GM18868 (cell line): ENCODE measurements at regions not wholly inside any gene's neighbourhood (a gene's known extent, or its start where the extent isn't known, plus 50 kb on each side); places are given as distances from the start of the nearest gene placed in this dataset.
"Not testable (repeated sequence)": the region's sequence is repeated elsewhere in the genome, so short reads cannot be mapped to it uniquely, and the experiment has no call there.

Experiments used
- ATAC-seq: cut with Tn5 transposase; IDR thresholded peaks from one replicate; pipeline ENCODE4 v1.9.1; 2021; ENCODE audit warnings: mild to moderate bottlenecking, moderate library complexity; ENCODE audit not compliant: unreplicated experiment

DNA sequence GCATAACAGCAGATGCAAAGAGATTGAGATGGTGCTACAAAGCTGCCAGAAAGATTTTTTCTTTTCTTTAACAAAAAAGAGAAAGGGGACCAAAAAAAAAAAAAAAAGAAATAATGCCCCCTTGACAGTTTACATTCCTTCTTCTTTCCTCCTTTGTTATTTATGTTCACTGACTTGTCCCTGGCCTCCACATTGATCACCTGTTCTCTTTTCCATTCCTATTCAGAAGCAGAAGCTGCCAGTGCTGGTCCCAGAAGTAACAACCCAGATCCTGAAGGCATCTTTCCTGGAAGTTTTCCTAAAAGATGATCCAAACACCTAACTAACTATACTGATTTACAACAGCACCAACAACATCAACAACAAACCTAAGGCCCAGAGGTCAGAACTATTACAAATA, 728.1 kb downstream of the KCNJ2 start:
- no peak for ATAC-seq

DNA sequence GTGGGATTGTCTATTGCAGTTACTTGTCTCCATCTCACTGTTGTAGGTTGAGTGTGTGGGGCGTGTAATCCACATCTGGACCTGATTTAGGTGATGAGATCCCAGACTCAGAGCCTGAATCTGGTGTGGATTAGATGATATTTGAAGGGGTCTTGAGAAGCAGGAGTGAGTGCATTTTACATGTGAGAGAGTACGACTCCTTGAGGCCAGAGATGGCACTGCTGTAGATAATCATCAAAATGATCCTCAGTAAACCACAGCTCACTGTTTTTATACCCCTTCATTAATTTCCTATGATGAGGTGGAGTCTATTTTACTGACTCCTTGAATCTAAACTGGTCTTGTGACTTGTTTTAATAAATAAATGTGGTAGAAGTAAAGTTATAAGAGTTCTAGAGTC, 732.5 kb downstream of the KCNJ2 start:
- ATAC-seq: no peak

DNA sequence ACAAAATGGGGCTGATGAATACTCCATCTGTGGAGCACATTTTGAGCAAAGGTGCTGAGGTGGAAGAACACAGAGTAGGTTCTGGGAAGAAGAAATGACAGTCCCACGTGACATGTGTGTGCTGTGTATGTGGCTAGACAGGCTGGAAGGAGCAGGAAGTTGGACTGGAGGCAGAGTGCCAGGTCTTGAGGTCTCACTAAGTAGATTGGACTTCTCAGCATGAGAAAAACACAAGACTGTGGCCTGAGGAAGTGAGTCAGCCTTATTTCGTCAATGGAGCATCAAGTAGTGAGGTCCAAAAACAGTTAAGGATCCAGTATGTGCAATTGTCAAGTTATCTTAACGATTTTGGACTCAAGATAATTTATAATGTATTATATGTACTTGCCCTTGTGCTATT, 736.5 kb downstream of the KCNJ2 start:
- ATAC-seq: no peak

DNA sequence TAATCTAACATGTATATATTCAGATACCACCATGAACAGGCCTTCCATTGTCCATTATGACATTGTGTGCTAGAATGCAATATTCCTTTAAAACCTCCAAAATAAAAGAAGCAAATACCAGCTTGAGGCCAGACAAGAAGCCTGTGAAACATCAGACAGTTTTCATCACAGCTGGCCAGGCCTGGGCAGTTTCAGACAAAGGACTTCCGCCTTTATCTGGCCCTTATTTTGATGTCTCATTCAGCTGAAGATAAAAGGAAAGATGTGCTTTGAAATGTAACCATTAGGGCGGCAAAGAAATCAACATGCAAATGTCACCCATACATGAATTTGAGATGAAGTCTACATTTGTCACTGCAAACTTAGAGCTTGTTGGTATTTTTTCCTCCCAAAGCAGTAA, 737.5 kb downstream of the KCNJ2 start:
- ATAC-seq: no peak

DNA sequence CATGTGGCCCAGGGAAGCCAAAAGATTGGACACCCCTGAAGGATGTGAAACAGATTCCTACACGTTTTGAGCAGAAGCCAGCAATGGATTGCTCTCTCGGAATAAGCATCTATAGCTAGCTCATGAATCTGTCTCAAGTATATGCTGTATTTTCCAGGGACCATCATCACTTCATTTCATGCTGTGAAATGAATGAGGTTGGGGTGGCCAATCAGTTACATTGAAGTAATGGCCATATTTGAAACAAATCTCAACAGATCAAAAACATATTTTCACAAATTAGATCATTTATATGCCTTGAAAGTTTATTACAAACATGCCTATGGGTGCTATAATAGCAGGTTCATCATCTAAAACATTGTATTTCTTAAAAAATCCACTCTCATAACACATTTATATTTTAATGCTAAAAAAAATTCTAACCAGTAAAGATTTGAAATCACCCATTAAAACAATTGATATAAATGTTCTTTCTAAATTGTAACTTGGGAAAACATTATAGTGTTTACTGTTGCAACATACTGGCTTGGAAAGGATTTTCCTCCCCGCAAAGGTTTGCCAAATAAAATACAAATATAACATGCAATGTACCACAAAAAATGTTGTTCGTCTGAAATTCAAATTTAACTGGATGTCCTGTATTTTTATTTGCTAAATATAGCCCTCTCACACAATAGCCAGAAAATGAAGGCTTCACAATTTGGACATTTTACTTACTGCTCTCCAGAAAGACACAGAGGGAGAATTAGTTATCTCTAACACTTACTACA, 743.6 kb downstream of the KCNJ2 start:
- no peak for ATAC-seq

DNA sequence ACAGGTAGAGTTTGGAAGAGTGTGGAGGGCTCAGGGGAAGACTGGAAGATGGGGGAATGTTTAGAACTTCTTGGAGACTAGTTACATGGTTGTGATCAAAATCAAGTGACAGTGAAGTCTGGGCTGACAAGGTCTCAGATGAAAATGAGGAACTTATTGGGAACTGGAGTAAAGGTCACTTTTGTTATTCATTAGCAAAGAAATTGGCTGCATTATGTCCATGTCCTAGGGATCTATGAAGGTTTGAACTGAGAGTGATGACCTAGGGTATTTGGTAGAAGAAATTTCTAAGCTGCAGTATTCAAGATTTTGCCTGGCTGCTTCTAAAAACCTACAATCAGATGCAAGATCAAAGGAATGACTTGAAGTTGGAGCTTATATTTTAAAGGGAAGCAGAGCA, 747.1 kb downstream of the KCNJ2 start:
- no peak for ATAC-seq

DNA sequence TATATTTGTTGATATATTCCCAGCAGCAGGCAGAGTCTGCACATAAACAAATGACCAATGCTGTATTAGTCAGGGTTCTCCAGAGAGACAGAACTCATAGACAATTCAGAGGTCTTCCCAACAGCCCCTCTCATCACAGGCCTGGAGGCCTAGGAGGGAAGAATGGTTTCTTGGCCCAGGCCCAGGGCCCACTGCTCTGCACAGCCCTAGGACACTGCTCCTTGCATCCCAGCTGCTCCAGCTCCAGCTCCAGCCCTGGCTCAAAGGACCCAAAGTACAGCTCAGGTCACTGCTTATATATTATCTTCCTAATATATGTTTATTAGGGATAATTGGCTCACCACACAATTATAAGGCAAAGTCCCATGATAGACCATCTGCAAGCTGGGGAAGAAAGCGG, 749.9 kb downstream of the KCNJ2 start:
- no peak for ATAC-seq

DNA sequence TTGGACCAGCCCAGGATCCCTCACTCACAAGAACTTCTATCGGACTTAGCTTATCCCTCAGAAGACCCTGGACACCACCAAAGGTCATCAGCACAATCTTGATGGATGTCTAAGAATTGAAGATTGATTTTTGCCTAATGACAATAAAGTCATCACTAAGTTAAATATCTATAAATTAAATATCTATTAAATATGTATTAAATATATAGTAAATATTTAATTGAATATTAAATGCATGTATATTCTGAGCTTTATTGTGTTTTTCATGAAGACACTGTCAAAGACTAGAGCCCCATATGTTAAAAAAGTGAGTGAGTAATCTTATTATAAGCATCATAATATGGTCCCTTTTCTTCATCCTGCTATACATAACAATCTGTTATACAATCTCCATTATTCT, 751.1 kb downstream of the KCNJ2 start:
- ATAC-seq: no peak

DNA sequence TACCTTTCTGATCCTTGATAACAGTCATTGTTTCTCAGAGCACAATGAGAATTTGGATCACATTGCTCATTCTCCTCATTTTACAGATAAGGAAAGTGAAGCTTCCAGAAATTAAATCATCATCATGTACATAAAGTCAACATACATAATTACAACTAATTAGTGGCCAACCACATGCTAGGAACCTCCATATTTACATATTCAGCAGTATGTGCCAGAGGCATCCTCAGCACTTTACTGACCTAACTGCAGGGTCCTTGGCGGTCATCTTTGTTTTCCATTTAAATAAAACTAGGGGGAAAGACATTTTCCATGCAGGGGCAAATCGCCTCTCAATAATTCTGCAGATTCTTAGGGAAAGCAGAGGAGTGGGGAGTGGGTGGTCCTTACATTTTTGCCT, 752.9 kb downstream of the KCNJ2 start:
- no peak for ATAC-seq

DNA sequence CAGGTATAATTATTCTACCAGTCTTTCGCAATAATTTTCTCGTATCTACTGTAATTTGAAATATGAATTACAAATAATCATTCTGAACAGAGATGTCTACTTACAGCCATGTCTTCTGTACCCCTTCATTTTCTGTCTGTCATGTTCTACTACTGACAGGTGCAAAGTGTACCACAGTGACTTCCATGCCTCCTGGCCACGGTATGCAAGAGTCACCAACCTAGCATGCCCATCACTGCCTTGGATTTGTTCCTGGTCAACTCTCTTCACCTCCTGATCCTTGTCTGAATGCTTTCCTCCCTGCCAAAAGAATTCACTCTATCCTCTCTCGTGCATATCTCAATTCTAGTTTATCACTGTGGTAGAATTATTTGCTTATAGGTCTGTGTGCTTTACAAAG, 755.4 kb downstream of the KCNJ2 start:
- no peak for ATAC-seq

DNA sequence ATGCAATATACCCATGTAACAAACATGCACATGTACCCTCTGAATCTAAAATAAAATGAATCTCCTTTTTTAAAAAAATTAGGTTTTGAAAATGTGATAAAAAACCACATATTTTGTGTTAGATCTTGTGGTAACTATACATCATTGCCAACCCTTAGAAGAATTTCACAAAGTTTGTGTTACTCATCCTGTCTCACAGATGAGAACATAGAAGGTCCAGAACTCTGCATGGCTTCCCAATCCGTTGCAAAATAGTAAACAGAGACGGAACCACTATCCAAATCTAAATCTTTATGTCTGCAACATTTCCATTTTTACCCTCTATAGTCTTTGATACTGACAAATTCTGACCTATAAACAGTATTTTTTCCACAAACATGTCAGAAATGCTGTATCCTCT, 759.9 kb downstream of the KCNJ2 start:
- no peak for ATAC-seq

DNA sequence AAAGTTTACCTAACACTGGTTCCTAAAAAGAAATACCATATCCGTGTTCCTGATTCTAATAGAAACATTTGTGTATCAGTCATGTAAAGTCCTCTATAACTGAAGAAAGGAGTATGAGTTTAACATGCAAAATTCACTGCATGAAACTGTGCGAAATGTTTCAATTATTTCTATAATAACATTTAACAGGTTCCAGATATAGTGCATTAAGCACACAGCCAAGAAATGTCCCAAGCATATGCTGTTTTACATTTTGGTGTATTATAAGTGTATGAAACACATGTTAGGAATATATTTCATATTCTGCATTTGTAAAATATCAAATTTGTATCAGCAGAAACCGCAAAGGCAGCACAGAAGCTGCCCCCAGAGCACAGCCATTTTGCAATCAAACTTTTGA, 764.9 kb downstream of the KCNJ2 start:
- ATAC-seq: no peak

DNA sequence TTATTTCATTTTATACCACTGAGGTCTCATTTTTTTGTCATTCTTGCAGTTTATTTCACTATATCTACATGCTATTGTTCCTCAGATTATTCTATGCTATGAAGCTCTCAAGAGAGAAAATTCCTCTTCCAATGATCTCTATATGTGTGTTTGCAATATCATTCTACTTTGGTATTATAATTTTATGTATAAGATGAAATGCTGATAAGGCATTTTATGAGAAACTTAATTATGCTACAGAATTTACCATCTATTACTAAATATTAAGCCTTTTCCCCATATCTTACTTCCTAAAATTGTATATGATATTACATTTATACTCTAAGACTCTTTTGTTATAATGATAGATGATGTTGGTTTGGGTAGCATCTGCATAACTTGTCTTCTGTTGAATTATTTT, 765.5 kb downstream of the KCNJ2 start:
- ATAC-seq: no peak

DNA sequence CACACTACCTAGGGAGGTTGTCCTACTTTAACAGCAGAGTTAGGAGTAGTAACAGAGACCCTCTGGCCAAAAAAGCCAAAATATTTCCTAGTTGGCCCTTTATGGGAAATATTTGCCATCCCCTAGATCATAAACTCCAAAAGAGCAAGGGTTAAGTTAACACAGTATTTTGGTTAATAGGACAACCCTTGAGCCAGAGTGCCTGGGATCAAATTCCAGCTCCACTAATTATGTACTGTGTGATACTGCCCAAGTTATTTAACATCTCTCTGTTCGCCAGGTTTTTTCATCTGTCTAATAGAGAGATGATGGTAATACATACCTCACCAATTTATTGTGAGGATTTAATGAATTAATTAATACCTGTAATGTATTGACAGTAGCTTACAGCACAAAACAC, 767.4 kb downstream of the KCNJ2 start:
- ATAC-seq: no peak

DNA sequence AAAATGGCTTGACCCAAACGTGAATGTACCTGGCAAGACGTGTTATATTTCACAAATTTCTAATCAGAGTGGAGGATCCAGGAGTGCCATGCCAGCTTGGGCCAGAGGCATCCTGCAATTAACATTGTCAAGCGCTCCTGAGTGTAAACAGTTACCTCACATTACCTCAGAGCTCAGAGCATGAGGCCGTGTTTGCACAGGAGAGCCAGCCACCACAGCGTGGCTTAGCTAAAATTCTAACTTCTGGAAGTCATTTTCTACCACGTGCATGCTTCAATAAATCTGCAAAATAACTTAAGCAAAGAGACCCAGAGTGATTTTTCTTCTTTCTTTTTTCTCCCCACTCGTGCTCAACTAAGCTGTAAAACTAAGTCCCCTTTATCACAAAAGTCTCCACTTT, 769.0 kb downstream of the KCNJ2 start:
- no peak for ATAC-seq

DNA sequence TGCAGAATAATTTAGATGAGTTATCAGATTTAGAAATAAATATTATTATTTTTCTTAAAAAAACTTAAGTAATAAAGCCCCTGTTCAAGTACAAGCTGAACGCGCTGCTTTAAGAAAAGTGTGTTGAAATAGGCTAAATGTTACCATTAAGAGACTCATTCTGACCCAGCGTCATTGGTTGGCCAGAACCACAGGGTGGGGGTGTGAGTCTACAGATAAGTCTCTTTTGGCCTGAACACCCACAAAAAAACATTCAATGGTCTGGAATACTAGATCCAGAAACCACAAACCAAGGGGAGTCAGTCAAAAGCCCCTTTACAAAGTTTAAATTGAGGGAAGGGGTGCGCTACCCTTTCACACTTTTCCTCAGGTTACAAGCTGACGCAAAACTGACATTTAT, 776.1 kb downstream of the KCNJ2 start:
- ATAC-seq: no peak

DNA sequence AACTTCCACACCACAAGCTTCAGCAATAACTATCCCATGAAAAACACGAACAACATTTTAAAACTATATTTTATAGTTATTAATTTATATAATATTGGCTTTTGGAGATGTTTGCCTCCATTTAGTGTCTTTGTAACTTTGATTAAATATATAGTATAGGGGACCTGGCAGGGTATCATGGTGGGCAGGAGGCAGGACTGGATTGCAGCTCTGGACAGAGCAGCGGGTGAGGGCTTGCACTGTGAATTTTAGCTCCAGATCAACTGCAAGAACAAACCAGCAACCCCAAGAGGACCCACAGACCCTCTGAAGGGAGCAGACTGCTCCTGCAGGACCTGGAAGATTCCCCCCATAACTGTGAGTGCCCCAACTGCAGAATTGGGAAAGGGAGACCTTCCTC, 777.9 kb downstream of the KCNJ2 start:
- ATAC-seq: no peak

DNA sequence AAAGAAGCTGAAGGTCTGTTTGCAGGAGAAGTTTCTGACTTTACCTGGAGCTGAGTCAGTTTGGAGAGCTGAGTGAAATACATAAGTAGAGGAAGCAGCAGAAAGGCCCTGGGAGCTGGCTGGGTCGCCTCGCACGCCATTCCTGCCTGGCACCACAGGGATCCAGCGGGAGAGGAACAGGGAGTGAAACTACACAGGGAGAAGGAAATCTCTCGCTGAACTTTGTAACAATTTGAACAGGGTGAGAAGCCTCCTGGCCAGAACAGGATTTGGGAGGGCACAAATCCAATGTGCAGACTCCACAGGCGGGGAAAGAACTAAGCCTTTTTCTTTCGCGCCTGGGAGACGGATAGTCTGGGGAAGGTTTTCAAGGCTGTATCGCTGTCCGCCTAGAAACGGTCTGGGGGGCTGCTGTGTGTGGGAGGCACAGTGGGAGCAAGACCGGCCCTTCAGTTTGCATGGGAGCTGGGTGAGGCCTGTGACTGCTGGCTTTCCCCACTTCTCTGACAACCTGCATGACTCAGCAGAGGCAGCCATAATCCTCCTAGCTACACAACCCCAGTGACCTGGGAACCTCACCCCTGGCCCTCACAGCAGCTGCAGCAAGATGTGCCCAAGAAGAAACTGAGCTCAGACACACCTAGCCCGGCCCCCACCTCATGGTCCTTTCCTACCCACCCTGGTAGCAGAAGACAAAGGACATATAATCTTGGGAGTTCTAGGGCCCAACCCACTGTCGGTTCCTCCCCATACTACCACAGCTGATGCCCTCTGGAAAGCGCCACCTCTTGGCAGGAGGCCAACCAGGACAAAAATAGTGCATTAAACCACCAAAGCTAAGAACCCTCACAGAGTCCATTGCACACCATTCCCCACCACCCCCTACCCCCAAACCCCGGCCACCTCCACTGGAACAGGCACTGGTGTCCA, 778.6 kb downstream of the KCNJ2 start:
- no peak for ATAC-seq

DNA sequence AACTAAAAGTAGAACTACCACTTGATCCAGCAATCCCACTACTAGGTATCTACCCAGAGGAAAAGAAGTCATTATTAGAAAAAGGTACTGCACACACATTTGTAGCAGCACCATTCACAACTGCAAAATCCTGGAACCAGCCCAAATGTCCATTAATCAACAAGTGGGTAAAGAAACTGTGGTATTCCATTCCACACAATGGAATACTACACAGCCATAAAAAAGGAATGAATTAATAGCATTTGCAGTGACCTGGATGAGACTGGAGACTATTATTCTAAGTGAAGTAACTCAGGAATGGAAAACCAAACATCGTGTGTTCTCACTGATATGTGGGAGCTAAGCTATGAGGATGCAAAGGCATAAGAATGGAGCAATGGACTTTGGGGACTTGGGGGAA, 783.8 kb downstream of the KCNJ2 start:
- ATAC-seq: not testable (repeated sequence)

DNA sequence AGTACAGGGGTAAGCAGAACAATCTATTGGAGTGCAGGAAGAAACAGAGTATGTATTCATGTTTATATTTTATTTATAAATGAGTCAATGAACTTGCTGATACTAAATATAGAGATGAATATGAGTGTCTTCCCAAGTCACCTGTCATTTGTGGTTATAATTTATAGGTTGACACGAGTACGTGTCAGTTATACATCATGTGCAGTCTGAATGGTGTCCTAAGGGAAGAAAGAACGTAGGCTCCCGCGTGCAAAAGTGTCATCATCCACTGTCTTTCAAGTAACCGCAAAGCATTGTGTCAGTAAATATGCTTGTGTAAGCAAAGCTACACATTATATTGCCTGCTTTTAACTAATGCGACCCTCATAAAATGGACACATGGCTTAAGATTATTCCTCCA, 786.1 kb downstream of the KCNJ2 start:
- ATAC-seq: no peak

DNA sequence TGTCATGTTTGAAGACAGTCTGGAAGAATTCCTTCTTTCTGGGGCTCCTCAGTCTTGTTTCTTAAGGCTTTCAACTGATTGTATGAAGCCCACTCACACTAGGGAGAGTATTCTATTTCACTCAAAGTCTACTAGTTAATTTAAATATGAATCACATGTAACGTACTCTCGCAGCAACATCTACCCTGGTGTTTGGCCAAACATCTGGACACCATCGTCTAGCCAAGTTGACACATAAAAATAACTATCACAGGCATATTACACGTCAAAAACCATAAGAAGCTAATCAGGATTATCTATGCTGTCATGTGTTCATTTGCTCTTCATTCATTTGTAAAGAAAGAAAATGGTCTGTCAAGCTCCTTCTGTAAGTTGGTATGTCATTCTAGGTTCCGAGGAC, 787.4 kb downstream of the KCNJ2 start:
- no peak for ATAC-seq

DNA sequence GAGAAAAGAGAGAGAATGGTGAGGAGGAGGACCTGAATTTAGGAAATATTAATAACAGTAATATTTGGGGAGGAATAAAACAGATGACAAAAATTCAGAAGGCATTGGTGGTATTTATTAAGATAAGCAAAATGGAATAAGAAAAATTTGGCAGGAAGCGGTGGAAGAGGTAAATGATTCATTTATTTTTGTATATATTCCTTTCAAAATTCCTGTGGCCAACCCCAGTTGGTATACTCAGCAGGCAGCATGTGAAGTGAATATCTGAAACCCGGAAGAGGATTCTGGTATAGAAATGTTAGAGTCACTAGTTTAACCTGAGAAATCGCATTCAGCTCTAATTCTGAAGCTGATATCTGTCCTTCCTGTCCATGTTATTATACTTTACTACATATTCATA, 792.0 kb downstream of the KCNJ2 start:
- no peak for ATAC-seq
